Fibroblast of skin of right quadriceps (primary cell): ENCODE measurements at regions not wholly inside any gene's neighbourhood (a gene's known extent, or its start where the extent isn't known, plus 50 kb on each side); places are given as distances from the start of the nearest gene placed in this dataset.
A peak's percentile ranks its signal among the peaks of the same experiment; 100 is the strongest.
"Not testable (repeated sequence)": the region's sequence is repeated elsewhere in the genome, so short reads cannot be mapped to it uniquely, and the experiment has no call there.

ENCODE experiments used
- DNase-seq: peaks from one replicate; pipeline ENCODE4 v3.0.0-alpha.2; 2013

DNA sequence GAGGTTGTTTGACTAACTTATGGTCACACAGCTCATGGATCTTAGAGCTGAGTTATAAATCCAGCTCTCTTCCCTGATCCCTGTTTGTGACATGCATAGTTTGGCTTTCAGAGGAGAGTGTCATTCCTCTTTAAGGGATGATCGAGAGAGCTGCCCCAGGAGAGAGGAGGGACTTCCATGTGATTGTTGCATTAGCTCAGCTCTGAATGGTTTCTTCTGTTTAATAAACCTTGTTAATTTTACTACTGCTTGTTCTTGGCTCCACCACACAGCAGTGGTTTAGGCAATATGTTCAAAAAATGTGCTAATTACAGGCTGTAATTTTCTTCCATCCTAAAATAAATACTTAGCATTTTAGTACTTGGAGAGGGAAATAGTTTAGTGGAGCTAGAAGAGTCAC is 152.5 kb downstream of the C12orf75 start:
- peak; percentile 73 for DNase-seq

DNA sequence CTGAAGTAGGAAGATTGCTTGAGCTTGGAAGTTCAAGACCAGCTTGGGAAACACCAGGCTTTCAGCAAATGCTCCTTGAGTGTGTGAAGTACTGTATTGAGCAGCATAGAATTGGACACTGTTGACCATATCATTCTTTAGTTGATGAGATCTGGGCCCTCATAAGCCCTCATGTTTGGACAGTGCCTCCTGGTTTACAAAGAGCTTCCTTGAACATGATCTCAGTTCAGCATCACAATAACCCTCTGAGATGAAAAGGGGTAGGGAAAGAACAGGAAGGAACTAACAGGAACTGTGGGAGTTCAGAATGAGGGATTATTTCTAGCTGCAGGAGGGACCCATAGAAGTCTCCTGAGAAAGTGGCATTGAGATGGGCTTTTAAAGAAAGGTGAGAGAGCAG is 153.2 kb downstream of the C12orf75 start:
- no peak for DNase-seq

DNA sequence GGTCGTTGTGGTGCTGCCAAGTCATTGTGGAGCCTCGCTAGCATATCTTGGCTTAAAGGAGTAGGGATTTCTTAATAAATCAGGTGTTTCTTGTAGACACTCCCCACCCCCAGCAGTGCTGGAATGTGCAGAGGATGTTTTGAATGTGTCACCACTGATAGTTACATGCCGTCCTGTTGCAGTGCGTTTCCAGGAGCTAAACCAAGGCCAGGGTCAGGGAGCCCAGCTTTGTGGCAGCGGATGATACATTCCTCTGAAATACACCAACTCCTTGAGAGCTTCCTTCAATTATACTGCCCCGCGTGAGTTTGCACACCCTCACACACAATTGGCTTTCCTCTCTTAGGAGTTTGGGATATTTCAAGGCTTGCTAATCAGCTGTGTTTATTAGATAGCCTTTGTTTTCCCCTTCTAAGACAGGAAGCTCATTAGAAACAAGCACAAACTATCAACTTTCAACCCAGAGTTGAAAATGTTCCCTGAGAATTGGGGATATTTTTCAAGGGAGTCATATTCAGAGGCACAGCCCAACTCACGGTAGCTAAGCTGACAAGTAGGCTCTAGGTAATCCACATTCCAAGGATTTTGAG is 154.9 kb downstream of the C12orf75 start:
- DNase-seq, result peak; percentile 86

DNA sequence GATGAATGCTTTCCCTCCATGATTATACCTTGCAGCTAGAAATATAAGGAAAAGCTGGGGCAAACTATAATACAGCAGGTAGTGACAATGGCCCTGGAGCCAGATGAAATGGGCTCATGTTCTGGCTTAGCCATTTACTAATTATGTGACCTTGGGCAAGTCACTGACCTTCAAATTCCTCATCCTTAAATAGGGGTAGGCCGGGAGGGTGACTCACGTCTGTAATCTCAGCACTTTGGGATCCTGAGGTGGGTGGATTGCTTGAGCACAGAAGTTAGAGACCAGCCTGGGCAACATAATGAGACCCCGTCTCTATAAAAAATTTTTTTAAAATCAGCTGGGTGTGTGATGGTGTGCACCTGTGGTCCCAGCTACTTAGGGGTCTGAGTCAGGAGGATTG is 155.4 kb downstream of the C12orf75 start:
- no peak for DNase-seq

DNA sequence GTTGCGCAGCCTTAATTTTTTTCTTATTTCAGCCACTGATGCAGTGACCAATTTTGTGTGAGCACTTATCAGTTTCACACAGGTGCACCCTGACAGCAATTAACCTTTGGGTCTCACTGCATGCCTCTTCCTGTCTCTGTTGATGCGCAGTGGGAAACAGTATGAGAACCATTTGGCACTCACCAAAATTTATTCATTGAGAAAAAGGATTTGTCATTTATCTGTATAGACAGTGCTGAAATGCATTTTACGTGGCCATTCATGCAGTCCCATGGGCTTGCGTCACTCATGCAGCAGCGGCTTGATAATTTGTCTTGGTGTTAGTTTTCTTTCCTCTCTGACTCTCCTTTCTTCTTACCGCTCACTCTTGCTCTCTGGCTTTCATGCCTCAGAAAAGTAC is 157.5 kb downstream of the C12orf75 start:
- no peak for DNase-seq

DNA sequence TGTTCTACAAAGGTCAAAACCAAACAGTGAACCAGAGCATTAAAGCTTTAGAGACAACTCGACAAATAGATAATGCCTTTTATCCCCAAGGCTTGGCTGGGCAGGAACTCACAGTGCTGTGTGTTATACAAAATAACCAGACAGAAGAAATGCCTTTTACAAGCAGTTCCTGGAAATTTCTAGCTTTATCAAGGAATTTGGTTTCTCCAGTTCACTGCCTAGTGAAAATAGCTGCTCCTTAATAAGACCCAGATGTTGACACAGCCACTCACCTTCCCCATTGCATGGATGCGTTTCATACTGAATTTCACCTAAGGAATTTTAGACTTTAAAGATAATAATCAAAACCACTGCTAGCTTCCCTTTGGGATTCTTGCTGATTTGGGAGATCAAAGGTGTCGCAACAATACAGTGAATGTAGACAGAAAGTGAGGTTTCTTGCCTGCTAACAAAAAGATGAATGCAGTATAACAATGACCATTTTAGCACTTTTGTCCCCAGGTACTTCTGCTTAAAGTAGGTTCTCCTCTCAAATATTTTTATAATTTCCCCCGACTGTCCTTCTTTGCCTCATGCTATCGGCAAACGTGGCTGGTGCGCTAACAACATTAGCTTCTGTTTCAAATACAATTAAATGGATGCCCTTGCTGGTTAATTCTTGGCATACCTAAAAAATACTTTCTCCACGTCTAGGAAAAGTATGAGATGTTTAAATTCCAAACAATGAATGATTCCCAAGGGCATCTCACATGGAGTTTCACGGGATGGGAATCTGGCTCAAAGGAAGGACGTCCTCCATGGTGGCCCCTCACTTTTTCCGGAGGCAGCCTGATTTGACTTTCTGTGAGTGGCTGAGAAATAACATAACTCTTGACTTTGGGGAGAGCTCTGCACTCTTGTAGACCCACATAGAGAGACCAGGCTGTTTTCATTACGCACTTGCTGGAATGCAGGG is 162.4 kb downstream of the C12orf75 start:
- DNase-seq, result peak; percentile 93

DNA sequence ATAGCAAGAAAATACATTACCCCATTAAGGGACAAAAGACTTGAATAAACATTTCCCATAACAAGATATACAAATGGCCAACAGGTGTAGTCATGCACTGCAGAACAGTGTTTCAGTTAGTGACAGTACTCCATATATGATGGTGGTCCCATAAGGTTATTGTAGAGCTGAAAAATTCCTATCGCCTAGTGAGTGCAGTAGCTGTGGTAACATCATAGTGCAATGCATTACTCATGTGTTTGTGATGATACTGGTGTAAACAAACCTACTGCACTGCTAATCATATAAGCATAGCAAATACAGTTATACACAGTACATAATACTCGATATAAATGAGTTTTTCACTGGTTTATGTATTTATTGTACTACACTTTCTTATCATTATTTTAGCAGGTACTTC is 168.7 kb downstream of the C12orf75 start:
- DNase-seq, result peak; percentile 21

DNA sequence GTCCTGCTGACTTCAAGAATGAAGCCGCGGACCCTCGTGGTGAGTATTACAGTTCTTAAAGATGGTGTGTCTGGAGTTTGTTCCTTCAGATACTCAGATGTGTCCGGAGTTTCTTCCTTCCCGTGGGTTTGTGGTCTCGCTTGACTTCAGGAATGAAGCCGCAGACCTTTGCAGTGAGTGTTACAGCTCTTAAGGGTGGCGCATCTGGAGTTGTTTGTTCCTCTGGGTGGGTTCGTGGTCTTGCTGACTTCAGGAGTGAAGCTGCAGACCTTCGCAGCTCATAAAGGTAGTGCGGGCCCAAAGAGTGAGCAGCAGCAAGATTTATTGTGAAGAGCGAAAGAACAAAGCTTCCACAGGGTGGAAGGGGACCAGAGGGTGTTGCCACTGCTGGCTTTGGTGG is 170.2 kb downstream of the C12orf75 start:
- not testable (repeated sequence) for DNase-seq

DNA sequence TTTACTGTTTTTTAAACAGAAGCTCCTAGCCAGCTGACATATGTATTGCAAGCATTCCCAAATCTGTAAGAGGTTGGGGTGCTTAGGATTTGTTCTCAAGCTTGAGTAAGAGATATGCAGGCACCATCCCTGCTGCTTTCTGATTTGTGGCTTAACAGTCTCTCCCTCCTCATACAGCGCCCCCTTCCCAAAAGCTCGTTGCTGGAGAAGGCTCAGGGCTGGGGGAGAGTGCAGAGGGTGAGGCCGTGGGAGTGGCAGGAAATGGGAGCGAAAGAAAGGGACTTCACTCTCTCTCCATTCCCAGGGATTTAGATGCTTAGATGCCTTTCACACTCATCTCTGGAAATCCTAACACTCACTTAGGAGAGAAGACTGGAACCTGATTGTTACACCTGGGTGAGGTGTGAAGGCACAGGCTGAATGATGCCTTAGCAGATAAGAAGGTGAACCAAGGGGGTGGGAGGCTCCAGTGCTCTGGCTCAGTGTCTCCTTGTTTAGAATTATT is 172.0 kb downstream of the C12orf75 start:
- DNase-seq, result no peak

DNA sequence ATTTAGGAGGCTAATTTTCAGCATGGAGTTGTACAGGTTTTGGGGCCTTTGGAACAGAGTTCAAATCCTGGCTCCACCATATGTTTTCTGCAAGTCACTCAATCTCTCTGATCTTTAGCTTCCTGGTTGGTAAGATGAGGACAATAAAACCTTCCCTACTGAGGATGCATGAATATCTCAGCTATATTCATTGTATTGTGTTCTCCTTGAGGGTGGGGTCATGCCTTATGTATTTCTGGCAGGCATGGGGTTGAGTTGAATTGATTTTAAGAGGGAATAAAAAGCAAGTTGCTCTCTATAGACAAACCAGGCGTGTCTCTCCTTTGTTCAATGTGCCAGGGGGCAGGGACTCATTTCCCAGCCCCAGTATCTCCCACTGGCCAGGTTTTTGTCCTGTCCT is 173.1 kb downstream of the C12orf75 start:
- DNase-seq, result no peak

DNA sequence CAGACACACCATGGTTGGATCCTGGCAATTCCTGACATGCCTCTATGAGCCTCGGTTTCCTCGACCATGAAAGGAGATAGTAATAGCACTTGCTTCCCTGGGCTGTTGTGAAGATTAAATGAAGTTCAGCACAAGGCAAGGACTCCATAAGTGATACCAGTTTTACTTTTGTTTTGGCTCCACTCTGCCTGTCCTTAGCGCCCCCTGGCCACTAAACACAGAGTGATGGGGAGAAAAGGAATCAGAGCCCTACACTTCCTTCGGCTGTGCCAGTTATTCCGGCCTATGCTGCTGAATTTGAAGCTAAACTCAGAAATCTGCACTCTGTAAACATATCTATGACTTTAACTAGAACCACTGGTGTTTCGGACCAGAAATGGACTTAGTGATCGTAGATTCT is 173.8 kb downstream of the C12orf75 start:
- DNase-seq, result no peak

DNA sequence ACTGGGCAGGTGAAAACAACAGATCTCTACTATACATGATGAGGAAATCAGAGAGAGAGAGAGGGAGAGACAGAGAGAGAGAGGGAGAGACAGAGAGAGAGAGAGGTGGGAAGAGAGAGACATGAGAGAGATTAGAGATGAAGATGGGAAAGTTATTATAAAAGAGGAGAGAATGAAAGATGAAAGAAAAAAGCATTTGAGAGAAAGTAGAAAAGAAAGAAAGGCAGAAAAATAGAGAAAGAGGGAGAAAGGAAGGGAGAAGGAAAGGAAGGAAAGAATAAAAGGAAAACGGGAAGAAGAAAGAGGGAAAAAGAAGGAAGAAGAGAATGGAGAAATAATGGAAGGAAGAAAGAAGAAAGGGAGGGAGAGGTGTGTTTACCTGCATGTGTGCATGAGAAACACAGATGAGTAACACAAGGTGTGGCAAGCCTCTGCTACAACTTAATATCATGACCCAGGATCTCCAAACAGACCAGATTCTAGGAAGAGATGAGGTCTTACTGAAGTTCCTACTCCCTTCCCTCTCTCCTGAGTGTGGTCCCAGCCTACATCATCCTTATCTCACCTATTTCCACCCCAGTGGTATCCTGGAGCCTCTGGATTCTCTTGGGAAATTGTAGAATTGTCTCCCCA is 176.3 kb downstream of the C12orf75 start:
- no peak for DNase-seq

DNA sequence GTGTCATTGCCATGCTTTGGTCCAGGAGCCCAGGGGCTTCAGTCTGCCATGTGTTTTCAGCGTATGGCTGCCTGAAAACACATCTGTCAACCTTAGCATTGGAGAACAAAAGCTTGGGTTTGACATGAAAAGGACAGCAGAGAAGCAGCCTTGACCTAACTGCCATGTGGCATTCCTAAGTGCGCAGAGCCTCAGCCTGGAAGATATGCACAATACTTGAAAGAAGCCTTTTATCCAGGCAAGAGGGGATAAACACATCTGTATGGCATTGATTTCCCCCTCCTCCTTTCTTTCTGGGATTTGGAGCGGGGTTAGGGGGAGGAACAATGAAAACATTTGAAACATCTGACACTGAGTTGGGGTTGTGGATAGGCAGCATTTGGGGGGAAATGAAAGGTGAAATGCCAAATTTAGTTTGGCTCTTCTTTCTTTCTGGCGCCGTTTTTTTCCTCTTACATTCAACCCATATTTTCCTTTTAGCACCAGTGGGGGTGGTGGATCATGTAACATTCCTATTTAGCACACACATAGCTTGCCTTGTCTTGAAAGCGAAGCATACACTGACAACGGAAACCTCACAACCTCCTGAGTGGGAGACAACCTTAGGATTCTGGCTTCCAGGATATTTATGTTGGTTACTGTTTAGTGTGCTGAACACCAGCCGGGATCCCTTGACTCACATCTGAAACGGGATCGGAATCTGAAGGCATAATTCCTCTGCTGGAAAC is 177.0 kb downstream of the C12orf75 start:
- peak; percentile 81 for DNase-seq

DNA sequence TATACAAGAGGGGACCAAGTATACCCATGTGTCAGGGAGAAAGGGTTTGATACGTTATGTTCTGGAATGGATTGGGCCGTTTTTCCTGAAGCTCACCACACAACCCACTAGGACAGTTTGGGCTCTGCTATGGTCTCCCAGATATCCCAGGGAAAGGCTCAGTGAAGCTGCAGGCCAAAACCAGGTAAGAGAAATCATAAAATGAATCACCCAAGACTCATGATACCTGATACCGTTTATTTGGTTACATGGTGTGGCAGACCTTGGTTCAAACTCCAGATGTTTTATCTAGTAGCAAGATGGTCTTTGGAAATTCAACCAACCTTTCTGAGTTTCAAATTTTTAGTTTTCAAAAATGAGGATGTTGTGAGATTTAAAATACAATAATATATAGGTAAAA is 177.6 kb downstream of the C12orf75 start:
- DNase-seq, result no peak

DNA sequence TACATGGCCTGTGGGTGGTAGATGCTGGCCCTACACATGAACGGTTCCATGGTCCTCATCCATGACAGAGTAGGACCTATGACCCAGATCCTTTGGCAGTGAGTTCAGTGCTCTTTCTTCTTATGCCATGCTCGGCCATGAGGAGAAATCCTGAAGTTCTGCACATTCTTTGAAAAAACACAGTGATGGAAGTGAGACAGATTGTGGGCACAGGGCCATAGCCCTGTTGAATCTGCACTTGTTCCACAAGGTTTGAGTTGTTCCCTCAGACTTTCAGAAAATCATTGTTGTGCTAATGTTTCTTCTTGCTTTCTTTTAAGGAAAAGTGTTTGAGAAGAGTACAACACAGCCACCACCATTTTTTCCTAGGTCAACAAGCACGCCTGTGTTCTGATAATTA is 180.0 kb downstream of the C12orf75 start:
- no peak for DNase-seq

DNA sequence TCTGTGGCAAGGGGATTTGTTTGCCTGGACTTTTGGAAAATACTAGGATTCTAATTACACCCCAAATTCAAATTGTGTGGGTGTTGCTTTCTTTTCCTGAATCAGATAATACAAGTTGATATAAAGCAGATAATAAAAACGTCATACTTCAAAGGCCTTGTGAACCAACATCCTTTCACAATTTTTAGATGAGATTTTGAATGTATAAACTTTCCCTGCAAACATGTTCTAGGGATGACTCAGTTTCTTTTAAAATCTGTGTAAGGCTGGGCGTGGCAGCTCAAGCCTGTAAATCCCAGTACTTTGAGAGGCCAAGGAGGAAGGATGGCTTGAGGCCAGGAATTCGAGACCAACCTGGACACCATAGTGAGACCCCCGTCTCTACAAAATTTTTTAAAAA is 182.4 kb downstream of the C12orf75 start:
- peak; percentile 15 for DNase-seq

DNA sequence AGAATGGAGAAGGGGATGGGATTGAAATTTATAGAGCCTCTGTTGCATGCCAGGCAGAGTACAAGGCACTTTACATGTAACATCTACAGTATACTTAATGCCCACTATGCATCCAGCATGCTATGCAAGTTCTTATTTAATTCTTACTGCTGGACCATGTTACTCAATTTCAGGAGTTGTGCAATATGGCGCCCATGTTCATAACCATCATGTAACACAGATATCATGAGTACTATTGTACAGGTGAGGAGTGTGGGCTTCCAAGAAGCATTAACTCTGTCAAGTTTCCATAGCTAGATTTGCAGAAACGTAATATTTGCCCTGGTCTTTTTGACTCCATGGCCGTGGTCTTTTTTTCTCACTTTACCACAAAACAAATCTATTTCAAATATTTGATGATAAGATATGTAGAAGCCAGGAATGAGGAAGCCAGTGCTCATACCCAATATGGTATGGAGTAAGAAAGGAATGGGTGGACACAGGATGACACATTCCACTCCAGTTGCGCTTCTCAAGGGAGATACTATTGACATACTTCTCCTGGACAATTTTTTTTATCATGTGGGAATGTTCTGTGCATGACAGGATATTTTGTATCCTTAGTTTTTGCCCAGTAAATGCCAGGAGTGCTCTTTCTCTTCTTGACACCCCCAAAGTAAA is 191.8 kb downstream of the C12orf75 start:
- peak; percentile 92 for DNase-seq

DNA sequence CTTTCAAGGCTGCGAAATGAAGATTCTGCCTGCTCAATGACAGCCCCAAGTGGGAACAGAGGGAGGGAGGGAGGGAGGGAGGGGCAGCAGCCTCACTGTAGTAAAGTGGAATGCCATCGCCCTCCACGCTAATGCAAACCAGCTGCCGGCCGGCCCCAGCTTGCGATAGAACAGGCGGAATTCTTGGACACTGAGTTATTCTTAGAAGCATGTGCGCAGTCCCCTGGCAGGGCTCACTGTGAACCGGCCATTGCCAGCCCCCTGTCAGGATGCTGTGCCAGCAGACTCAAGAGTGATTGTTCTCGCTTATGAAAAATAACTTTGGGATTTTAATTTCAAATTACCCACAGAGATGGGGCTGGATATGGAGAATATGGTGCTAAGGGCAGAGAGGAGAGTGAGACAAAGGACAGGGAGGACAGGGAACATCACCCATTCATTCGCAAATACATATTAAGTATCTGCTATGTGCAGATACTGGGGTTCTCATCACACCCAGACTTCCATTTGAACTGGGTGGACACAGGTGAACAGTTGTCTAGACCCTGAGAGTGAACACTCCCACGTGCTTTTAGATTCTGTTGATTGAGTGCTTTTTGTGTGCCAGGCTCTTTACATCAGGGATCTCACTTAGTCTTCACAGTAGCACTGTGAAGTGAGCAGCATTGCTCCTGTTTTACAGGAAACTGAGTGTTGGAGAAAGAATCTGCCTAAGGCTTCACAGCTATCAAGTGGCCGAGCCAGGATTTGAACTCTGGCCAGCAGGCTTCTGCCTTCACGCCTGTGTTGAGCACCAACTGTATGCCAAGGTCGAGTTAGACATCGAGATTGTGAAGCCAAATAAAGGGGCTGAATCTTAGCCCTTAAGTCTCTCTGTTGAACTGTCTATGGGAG is 192.9 kb downstream of the C12orf75 start:
- peak; percentile 96 for DNase-seq

DNA sequence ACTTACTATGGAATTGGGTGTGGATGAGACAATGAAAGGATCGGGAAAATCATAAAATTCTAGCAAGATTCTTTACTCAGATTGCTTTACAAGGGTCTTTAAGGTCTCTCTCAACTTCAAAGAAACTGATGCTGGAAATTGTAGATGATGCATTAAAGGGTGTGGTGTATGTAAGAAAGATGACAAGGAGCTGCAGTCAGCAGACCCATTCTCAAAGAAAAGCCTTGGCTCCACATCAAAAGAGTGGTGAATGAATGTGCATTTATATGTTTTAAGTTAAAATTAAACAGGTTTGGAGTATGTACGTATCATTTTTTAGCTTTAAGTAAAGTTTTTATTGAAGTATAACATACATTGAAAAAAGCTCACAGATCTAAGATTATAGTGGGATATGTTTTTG is 194.5 kb downstream of the C12orf75 start:
- peak; percentile 18 for DNase-seq

DNA sequence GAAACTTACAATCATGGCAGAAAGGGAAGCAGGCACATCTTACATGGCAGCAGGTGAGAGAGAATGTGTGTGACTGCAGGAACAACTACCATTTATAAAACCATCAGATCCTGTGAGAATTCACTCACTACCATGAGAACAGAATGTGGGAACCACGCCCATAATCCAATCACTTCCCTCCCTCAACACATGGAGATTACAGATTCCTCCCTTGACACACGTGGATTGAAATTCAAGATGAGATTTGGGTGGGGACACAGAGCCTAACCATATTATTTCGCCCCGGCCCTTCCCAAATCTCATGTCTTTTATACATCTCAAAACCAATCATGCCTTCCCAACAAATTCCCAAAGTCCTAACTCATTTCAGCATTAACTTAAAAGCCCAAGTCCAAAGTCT is 203.6 kb downstream of the C12orf75 start:
- no peak for DNase-seq

DNA sequence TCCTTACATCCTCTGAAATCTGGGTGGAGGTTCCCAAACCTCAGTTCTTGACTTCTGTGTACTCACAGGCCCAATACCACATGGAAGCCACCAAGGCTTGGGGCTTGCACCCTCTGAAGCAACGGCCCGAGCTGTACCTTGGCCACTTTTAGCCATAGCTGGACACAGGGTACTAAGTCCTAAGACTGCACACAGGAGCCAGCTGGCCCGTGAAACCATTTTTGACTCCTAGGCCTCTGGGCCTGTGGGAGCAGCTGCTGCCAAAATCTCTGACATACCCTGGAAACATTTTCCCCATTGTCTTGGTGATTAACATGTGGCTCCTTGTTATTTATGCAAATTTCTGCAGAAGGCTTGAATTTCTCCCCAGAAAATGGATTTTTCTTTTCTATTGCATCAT is 204.5 kb downstream of the C12orf75 start:
- DNase-seq, result not testable (repeated sequence)
